Hematopoietic multipotent progenitor cell (in vitro differentiated cells): ENCODE measurements at regions not wholly inside any gene's neighbourhood (a gene's known extent, or its start where the extent isn't known, plus 50 kb on each side); places are given as distances from the start of the nearest gene placed in this dataset.

Experiments used
- DNase-seq, 3 donors: peaks; one replicate each; pipeline ENCODE4 v3.0.0-alpha.2; 2011 to 2015; ENCODE audit warnings: low read depth in 2 of 3, low spot score in 2 of 3

GRCh38 chr3:116980099-116980498 is 270.5 kb downstream of the TUSC7 start:
- DNase-seq: no peak

- DNase-seq: no peak
These were observed 271.5 kb downstream of the TUSC7 start for GRCh38 chr3:116981089-116981488.

- DNase-seq: no peak
These were observed 274.7 kb downstream of the TUSC7 start for GRCh38 chr3:116984301-116984700.

GRCh38 chr3:116994351-116994879 is 284.8 kb downstream of the TUSC7 start:
- no peak for DNase-seq

GRCh38 chr3:117003501-117003900 is 293.9 kb downstream of the TUSC7 start:
- DNase-seq: no peak

- DNase-seq: no peak
These were observed 295.7 kb downstream of the TUSC7 start for GRCh38 chr3:117005274-117005673.

GRCh38 chr3:117005911-117006522 is 296.4 kb downstream of the TUSC7 start:
- DNase-seq: no peak

- DNase-seq: no peak
These were observed 300.7 kb downstream of the TUSC7 start for GRCh38 chr3:117010318-117010717.

- no peak for DNase-seq
These were observed 302.2 kb downstream of the TUSC7 start for GRCh38 chr3:117011687-117012250.

- no peak for DNase-seq
These were observed 306.8 kb downstream of the TUSC7 start for GRCh38 chr3:117016378-117016777.

GRCh38 chr3:117017135-117017894 is 307.7 kb downstream of the TUSC7 start:
- DNase-seq: no peak

GRCh38 chr3:117018655-117019054 is 309.1 kb downstream of the TUSC7 start:
- DNase-seq: no peak

GRCh38 chr3:117019082-117019713 is 309.6 kb downstream of the TUSC7 start:
- peak in 2 of 3 donors; percentile 70 to 85 for DNase-seq

GRCh38 chr3:117026401-117026800 is 316.8 kb downstream of the TUSC7 start:
- no peak for DNase-seq

- DNase-seq: no peak
These were observed 326.2 kb downstream of the TUSC7 start for GRCh38 chr3:117035745-117036144.

GRCh38 chr3:117036259-117036799 is 326.8 kb downstream of the TUSC7 start:
- DNase-seq: peak in 2 of 3 donors; percentile 64 to 85

- no peak for DNase-seq
These were observed 335.6 kb downstream of the TUSC7 start for GRCh38 chr3:117045143-117045542.

- no peak for DNase-seq
These were observed 338.5 kb downstream of the TUSC7 start for GRCh38 chr3:117047951-117048705.

GRCh38 chr3:117052395-117052794 is 342.8 kb downstream of the TUSC7 start:
- no peak for DNase-seq

GRCh38 chr3:117054556-117054955 is 345.0 kb downstream of the TUSC7 start:
- no peak for DNase-seq
